Lower lobe of right lung (tissue), 2 donors: ENCODE measurements at regions not wholly inside any gene's neighbourhood (a gene's known extent, or its start where the extent isn't known, plus 50 kb on each side); places are given as distances from the start of the nearest gene placed in this dataset.

Experiments used
- ATAC-seq, 2 donors: fragments of 200-7000 bp; cut with Tn5 transposase; one replicate each; pipeline ENCODE4 v1.9.1; 2020 to 2022; ENCODE audit warnings: mild to moderate bottlenecking in 2 of 2, moderate library complexity in 2 of 2
- DNase-seq: peaks from one replicate; pipeline ENCODE4 v3.0.0-alpha.2; 2020
- H3K27ac ChIP-seq: fragments of 200-600 bp; one replicate; pipeline ENCODE4 v1.8.0; 2022
- H3K27me3 ChIP-seq: fragments of 200-600 bp; one replicate; pipeline ENCODE4 v1.8.0; 2022; ENCODE audit warnings: low read depth
- H3K36me3 ChIP-seq: fragments of 200-600 bp; one replicate; pipeline ENCODE4 v1.8.0; 2022; ENCODE audit warnings: mild to moderate bottlenecking
- H3K4me1 ChIP-seq: fragments of 200-600 bp; one replicate; pipeline ENCODE4 v1.8.0; 2022
- H3K4me3 ChIP-seq: fragments of 200-600 bp; one replicate; pipeline ENCODE4 v1.8.0; 2022; ENCODE audit warnings: mild to moderate bottlenecking
- H3K9me3 ChIP-seq: fragments of 200-600 bp; one replicate; pipeline ENCODE4 v1.8.0; 2022
- CTCF ChIP-seq: fragments of 200-600 bp; IDR thresholded peaks from one replicate; pipeline ENCODE4 v1.8.0; 2022; ENCODE audit warnings: antibody characterized with exemption, mild to moderate bottlenecking
- intact Hi-C: fragments of 100-400 bp; cut with DNase I; formaldehyde crosslinking; loops from one replicate; pipeline ENCODE4 v1.11.0; 2022
- donor health status: DM: no; HTN: yes; CAD: no; lungs with severe emphysema.

DNA sequence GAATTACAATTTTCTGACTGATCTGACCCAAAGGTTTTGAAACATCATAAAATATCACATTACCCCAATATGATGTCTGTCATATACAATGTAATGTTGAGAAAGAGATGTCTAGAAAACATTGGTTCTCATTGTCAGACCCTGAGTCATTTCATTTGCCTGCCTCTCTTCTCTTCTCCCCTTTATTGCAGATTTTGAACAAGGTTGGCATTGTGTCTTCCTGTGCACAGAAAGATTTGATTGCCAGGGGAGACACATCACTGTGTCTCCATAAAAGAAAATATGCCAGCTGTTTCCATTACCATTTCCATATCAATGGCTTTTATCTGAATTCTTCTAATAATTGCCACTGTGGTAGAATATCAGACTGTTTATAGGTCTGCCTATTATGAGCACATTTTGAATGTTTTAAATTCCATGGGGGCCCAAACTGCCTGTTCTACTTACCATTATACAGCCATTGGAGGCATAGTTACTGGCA, 65.6 kb downstream of the IFI44 start:
- DNase-seq, result no peak
- Histone ChIP-seq H3K27ac (no peak overlapping the region), H3K9me3 (no peaks in the 10 kb centered on the region), H3K27me3 (no peaks in the 10 kb centered on the region), H3K4me1 (no peaks in the 10 kb centered on the region), H3K4me3 (no peak overlapping the region), H3K36me3 (no peaks in the 10 kb centered on the region)
- no peak for TF ChIP-seq CTCF
- intact Hi-C loops, result no loop called here
- no peak for ATAC-seq

GRCh38 chr1:78716186-78716585, 66.6 kb downstream of the IFI44 start:
- TF ChIP-seq CTCF, result no peak
- no peaks in the 10 kb centered on the region for H3K36me3 ChIP-seq
- ATAC-seq (no peak), DNase-seq (no peak)
- H3K27me3 ChIP-seq, result no peaks in the 10 kb centered on the region
- H3K4me1 ChIP-seq, result no peaks in the 10 kb centered on the region
- no peak overlapping the region for H3K27ac ChIP-seq
- intact Hi-C loops, result no loop called here
- no peaks in the 10 kb centered on the region for H3K9me3 ChIP-seq
- H3K4me3 ChIP-seq, result no peak overlapping the region

GRCh38 chr1:78718566-78718965, 68.9 kb downstream of the IFI44 start:
- H3K36me3 ChIP-seq, result no peaks in the 10 kb centered on the region
- DNase-seq (no peak), ATAC-seq (no peak)
- no peak overlapping the region for H3K4me3 ChIP-seq
- H3K9me3 ChIP-seq, result no peaks in the 10 kb centered on the region
- no peak overlapping the region for H3K27ac ChIP-seq
- no peaks in the 10 kb centered on the region for H3K4me1 ChIP-seq
- TF ChIP-seq CTCF, result no peak
- no peaks in the 10 kb centered on the region for H3K27me3 ChIP-seq
- intact Hi-C loops, result no loop called here

- Histone ChIP-seq H3K27ac (no peak overlapping the region), H3K4me3 (no peak overlapping the region), H3K9me3 (no peaks in the 10 kb centered on the region), H3K36me3 (no peaks in the 10 kb centered on the region), H3K4me1 (no peaks in the 10 kb centered on the region), H3K27me3 (no peaks in the 10 kb centered on the region)
- no peak for ATAC-seq
- intact Hi-C loops, result no loop called here
- TF ChIP-seq CTCF, result no peak
- no peak for DNase-seq
Observed at GRCh38 chr1:78721136-78721535, 71.5 kb downstream of the IFI44 start.

DNA sequence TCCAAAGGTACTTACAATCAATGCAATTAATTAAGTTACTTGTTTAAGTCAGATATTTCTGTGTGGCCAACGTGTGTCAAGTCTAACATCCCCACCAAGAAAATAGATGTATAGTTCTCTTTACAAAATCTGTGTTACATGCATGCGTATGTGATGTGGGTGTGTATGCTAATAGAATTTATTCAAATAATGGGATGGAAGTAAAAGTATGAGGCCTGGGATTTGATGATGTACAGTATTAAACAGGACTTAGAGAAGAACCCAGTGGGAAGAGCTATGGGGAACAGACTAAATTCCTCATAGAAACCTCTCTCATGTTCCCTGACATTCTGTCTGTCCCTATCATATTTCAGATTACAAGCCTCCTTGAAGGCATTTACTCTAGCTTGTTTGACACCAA, 72.5 kb downstream of the IFI44 start:
- Histone ChIP-seq H3K9me3 (no peaks in the 10 kb centered on the region), H3K27ac (no peak overlapping the region), H3K27me3 (no peaks in the 10 kb centered on the region), H3K4me1 (no peaks in the 10 kb centered on the region), H3K4me3 (no peak overlapping the region), H3K36me3 (no peaks in the 10 kb centered on the region)
- intact Hi-C loops, result no loop called here
- ATAC-seq (no peak), DNase-seq (no peak)
- TF ChIP-seq CTCF, result no peak

DNA sequence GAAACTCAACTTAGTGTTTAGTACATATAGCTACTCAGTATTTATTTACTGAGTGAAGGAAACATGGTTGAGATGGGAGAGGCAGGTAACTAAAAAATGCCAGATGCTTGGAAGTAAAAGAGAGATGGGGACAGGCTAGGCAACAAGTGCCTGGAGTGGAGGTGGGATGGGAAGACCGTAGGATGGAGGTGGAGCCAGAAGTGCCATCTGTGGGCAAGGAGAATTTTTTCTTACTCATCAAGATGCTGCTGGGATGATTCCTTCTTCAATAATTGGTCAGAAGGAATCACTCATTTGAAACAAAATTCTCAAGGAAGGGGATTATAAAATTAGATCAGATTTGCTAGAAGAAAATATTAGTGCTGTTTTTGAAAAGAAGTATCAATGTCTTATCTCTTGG, 72.9 kb downstream of the IFI44 start:
- Histone ChIP-seq H3K4me3 (no peak overlapping the region), H3K27ac (no peak overlapping the region), H3K9me3 (no peaks in the 10 kb centered on the region), H3K27me3 (no peaks in the 10 kb centered on the region), H3K36me3 (no peaks in the 10 kb centered on the region), H3K4me1 (no peaks in the 10 kb centered on the region)
- ATAC-seq (no peak), DNase-seq (no peak)
- no peak for TF ChIP-seq CTCF
- intact Hi-C loops, result no loop called here
